GM21423 (cell line): ENCODE measurements at regions not wholly inside any gene's neighbourhood (a gene's known extent, or its start where the extent isn't known, plus 50 kb on each side); places are given as distances from the start of the nearest gene placed in this dataset.
"Not testable (repeated sequence)": the region's sequence is repeated elsewhere in the genome, so short reads cannot be mapped to it uniquely, and the experiment has no call there.

Source experiments
- ATAC-seq: cut with Tn5 transposase; IDR thresholded peaks from one replicate; pipeline ENCODE4 v1.9.1; 2021; ENCODE audit warnings: mild to moderate bottlenecking, moderate library complexity; ENCODE audit not compliant: unreplicated experiment

DNA sequence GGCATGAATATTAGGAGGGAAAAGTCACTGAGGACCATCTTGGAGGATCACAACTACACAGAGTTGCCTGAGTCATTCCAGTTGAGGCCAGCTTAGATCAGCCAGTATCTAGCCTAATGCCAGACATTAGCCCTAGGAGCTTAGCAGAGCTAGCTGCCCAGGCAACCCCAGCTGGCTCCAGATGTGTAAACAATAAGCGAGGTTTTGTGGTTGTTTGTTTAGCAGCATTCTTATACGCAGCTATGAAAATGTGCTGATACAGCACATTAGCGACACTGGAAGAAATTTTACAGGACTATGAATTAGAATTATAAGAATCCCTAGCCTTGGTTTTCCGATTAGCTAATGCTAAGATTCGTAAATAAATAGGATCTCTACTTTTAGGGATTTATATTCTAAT, 59.3 kb downstream of the BTBD3 start:
- ATAC-seq = no peak

DNA sequence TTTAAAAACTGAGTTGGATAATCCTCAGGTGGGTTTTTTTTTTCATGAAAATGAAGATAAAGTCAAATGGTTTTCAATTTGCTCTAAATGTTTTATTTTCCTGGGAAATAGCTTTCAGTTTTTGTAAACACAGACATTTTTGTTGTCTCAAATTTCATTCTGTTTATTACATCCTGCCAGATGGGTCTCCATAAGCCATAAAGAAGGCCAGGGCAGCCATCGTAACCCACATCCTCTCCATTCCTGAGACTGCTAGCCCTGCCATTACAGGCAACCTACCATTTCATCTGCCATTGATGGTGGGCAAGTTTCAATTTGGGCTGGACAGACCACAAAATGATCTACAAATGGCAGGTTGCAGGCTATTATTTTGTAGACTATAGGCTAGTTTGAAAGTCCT, 60.8 kb downstream of the BTBD3 start:
- ATAC-seq = no peak

DNA sequence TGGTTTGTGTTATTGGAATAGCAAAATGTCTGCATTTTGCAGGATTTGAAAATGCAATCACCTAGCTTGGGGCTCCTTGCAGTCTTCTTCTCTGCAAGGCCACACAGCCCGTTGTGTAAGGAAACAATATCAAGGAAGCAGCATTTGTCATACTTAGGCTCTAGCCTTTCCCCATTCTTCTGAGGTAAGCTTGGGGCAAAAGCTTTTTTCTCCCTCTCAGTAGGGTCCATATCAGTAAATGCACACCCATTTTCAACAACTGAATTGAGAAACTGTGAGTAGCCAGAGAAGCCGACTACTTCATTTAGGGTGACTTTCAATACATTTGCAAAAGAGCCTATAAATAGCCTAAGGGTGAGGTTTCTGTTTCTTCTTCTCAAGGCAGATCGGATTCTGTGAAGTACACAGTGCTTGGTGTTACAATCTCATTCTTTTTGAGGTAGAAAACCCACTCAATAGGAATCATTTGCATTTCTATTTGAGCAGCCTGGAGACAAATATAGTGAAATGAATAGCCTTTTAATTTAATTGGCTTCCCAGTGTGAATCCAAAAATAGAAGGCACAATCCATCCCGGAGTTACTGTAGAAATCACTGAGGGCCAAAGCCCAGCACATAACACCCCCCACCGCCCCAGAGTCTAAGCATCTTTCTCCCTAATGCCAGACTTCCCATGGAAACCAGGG, 61.8 kb downstream of the BTBD3 start:
- ATAC-seq = no peak

DNA sequence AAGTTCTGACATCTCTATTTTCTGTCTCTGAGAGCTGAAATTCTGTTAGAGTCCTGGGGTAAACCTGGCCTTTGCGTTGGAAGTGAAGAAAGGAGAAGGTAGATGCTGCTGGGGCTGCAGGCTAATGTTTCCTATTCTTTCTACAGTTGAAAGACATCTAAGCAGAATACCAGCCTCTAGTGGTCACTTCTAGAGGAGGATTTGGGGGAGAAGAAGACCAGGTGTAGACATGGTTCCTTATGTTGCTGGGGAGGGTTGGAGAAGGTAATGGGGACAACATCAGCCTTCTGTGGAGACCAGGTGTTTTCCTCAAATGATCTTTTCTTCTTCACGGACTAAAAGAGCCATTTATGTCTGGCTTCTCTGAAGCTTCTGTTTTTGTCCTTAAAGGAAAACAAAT, 62.6 kb downstream of the BTBD3 start:
- no peak for ATAC-seq

DNA sequence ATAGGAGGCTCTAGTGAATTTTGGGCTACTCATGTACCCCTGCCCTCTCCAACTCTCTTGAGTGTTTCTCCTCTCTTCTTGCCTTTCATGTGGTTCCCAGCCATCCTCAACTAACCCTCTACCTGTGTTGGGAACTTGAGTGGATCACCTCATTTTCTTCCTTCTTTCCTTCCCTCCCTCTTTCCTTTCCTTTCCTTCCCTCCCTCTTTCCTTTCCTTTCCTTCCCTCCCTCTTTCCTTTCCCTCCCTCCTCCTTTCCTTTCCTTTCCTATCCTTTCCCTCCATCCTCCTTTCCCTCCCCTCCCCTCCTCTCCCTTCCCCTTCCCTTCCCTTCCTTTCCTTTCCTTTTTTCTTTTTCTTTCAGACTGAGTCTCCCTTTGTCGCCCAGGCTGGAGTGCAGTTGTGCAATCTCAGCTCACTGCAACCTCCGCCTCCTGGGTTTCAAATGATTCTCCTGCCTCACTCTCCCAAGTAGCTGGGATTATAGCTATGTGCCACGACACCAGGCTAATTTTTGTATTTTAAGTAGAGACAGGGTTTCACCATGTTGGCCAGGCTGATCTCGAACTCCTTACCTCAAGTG, 63.8 kb downstream of the BTBD3 start:
- ATAC-seq = no peak

DNA sequence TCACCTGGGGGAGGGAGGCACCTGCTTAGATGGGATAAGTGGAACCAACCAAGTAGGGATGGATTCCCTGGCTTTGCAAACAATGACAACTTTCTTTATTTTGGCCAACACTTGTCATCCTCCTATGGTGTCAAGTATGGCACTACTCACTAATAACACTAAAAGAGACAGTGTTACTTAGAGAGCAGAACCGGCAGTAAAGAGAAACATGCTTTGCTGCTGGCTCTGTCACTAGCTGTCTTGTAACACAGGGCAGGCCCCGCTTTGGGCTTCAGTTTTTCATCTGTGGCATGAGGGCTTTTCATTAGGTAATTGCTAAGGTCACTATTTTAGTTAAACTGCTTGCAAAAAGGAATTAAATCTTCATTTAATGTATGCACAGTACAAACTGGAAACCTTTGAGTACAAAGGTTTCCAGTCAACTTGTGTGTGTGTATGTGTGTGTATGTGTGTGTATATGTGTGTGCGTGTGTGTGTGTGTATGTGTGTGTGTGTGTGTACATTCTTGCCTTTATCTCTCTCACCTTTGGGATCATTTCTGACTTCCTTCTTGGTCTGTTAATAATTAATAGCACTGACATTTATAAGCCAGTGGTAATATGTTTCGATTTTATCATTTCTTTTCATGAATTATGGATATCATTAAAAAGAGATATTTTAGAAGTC, 64.7 kb downstream of the BTBD3 start:
- no peak for ATAC-seq

DNA sequence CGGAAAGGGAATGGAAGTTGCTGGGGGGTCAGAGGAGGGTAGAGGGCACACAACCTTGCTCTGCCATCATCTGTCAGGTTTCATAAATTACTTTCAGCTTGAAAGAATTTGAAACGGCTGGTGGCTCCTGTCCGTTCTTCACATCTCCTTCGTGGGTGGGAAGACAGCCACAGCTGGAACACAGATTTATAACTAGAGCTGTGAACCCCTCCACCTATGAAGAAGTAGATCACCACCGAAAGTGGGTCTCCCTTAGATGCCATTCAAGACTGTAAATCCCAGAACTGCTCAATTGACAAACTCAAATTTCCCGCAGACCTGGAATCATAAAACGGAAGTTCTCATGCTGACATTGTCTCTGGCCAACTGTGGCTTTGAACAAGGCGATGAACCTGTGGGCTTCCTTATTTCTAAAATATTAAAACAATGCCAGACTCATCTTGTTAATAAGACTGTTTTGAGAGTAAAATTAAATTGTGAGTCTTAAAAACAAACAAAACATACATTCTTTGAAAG, 65.3 kb downstream of the BTBD3 start:
- ATAC-seq = no peak

DNA sequence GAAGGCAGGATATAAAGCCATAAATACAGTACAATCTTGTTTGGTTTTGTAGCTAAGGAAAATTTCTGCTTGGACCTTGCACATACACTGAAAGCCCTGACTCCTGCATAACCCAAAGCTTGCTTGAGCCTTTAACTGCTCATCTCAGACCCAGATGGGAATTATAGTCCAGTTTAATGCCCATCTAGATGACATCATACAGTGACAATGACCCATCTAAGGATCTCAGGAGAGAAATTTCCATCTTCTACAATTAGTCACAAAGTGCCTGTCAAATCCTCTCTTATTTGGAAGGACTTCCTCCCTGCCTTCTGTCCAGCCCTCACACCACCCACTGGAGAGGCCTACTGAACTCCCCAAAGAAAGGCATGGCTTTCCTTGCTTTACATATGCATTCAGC, 69.3 kb downstream of the BTBD3 start:
- ATAC-seq = no peak

DNA sequence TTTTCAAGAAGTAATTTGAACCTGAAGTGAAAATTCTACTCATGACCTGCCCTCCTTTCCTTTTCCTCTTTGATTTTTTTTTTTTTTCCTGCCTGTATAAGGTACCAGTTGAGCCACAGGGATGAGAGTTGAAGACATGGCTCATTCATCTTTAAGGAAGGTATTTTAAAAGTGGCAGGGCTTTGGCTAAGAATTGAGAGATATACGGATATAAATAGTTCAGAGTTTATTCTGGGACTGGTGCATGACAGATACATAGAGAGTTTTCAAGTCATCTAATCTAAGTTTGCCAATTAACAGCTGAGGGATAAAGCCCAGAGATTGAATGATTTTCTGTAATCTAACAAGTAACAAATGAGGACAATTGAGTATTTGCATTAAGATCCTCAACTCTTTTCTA, 69.8 kb downstream of the BTBD3 start:
- no peak for ATAC-seq

DNA sequence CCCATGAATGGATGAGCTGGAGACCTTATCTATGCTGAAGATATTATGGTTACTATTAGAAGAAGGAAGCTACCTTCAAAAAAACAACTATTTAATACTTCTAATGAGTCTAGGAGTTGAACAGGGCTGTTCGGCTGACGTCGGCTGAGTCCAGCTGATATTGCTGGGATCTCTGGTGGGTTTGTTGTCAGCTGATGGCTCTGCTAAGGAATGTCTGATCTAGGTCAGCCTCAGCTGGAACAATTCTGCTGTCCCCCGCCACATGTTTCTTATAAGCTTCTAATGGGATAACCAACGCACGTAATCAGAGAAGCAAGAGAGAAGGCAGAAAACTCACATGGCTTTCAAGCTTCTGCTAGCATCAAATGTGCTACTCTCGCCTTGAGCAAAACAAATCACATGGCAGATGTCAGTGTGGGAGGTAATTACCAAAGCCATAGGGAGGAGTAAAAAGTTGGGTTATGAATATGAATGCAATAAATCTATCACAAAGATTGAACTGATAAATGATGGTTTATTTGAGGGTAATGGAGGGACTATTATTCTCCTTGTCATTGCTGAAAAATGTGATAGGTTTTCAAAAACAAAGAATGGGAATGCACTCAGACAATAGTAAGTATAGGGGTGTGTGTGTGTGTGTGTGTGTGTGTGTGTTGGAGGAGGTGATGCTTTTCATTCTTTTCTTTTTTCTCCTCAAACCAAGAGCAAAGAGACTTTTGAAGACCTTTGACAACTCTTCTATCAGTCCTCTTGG, 71.5 kb downstream of the BTBD3 start:
- ATAC-seq = no peak

DNA sequence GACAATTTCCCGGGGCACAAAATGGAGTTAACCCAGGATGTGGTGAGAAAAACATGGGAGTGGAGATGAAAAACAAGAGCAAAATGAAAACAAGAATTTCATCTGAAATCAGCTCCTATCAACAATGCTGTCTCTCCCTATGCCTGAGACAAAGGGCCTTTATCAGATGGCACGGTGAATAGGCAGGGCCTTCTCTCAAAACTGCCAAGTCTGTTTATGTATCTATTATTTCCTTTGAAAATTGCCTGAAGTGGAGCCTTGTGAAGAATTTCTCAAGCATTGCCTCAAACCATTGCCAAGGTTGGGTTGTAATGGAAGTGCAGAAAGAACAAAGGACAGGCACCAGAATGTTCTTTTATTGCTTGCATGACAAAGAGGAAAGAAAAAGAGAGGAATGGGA, 74.7 kb downstream of the BTBD3 start:
- no peak for ATAC-seq

DNA sequence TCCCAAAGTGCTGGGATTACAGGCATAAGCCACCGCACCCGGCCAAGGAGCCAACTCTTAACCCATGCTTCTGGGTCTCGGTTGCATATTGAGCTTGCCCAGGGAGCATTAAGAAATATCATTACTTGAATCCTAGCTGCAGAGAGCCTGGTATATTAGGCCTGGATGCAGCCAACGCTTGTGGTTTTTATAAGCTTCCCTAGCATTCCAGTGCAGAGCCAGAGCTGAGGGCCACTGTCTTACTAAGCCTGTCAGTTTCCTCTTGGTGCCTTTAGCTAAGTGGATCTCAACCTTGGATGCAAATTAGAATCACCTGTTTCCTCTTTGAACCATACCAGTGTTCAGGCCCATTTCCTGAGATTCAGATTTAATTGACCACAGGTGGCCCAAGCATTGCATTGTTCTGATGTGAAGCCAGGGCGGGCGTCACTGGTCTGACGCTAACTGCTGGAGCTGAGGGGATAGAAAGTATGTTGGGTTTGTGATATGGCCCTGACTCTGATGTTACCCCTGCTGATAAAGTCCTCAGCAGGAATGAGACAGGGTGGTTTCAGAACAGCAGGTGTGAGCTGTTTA, 76.3 kb downstream of the BTBD3 start:
- ATAC-seq = no peak

DNA sequence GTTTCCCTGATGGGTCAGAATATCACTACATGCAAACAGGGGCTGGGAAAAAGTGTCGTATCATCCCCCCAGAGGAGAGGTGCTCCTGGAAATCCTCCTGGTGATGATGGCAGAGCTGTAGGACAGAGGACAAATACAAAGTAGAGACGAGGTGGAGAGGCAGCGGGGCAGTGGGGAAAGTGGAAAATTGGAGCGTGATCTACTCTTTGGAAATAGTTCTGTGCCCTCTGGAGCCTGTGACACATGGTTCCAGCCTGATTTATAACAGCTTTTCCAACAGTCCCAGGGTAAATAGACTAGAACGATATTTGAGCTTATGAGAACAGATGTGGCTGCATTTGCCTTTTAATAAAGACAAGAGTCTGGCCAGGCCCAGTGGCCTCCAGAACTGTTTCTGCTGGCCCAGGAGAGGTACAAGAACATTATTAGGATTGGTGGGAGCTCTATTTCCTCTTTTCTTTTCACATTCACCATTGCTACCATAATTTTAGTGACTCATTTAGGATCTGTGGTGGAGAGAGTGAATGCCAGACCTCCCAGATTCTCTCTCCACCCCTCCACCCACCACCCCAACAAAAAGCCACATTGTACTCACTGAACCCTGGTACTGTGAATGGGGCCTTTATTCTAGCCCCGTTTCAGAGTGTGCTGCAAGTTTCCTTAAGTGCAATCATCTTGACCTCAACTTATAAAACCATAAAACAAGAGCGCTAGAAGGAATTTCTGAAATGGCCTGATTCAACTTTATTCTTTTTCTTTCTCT, 78.3 kb downstream of the BTBD3 start:
- ATAC-seq = no peak

DNA sequence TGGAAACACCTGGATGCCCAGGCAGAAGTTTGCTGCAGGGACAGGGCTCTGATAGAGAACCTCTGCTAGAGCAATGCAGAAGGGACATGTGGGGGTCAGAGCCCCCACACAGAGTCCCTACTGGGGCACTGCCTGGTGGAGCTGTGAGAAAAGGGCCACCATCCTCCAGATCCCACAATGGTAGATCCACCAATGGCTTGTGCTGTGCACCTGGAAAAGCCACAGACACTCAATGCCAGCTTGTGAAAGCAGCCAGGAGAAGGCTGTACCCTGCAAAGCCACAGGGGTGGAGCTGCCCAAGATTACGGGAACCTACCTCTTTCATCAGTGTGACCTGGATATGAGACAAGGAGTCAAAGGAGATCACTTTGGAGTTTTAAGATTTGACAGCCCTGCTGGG, 87.1 kb downstream of the BTBD3 start:
- ATAC-seq = not testable (repeated sequence)

DNA sequence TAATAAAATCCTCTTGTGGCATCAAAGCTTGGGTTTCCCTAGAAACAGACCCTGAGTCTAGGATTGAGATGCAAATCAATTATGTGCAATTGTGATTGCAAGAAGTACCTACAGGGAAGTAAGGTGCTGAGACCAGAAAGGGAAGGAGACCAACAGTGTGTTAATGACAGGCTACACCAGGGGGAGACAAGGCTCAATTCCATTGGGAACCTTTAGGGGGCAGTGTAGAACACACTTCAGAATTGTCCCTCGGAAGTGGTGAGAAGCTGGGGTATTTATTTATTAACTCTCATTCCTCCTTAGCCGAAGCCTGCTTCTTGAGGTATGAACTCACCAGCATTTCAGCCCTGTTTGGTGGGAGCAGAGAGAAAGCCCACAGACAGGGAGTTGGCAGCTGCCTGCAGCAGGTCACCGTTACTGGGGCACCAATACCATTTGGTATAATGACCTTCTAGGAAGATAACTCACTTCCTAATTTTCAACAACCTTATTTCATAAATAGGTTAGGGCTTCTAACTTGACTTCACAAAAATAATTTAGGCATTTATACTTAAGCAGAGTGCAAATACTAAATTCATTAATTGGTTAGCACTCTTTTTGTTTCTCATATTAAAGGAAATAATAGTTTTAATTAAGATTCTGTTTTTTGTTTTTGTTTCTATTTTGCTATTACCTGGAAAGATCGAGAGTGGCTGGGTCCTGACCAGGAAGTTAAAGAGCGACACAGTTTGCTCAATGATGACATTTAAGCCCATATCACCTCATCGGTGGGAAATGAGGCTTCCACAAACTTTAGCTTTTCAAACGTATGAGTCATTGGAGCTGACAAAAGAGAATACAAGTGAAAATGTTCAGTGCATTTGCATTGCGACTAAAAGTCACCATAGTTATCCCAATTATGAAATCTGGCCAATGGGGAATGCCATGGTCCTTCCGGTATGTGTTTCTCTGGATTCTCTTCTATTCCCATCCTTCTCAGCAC, 94.8 kb downstream of the BTBD3 start:
- ATAC-seq = peak; percentile 88

DNA sequence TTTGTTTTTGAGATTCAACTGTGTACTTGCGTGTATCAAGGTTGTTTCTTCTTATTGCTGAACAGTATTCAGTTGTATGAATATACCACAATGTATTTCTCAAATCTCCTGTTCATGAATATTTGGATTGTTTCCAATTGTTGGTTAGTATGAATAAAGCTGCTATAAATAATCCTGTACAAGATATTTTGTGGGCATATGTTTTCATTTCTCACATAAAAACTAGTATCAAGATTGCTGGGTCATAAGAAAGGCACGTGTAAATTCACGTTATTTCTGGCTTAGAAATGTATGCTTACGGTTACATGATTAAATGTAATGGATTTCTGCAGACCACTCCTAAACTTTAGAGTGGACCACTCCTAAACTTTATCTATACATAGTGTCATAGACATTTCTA, 96.6 kb downstream of the BTBD3 start:
- ATAC-seq = no peak

DNA sequence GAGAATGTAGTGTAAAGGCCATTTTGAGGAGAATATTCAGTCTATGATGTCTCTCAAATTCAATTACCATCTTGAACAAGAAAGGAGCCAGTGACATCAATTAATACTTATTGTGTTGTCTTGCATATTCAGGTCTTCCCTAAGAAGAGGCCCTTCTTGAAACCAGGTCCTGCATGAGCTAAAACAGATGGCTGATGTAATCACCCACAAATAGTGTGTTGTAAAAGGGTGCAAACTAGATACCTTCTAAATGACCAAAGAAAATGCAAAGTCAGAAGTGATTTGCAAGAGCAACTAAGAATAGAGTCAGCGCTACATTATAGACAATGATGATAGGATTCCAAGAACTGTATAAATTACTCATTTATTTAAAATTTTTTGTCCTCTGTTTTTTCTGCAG, 97.0 kb downstream of the BTBD3 start:
- ATAC-seq = no peak

DNA sequence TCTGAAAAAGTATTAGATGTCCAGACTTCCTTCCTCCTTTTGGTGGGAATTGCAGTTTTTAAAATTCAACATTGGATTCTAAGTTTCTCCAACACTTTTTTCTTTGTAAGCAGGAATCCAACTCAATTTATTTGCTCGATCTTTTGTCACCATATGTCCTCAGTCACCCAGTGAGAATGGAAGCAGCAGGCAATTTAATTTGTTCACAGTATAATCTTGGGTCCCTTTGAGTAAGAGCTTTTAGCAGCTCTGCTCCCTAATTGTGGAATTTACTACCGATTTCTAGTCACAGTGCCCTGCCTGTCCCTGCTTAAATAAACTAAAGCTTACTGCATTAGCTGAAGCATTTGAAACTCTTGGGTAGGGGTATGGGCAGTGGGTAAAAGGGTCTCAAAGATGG, 98.6 kb downstream of the BTBD3 start:
- no peak for ATAC-seq

DNA sequence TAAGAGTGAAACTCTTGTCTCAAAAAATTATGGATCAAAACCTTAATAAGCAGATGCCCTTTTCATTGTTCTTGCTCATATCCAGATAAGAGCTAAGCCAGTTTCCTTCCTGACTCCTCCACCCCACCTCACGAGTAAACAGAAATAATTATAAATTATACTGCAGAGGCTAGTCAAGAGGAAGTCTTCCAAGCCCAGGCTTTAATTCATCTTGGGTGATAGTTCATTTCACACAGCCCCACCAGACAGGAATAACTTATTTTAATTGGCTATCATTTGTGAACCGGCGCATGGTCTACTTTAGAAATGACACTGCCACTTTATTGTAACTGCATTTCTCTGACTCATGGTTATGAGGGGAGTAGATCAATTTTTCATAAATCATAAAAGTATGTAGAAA, 102.0 kb downstream of the BTBD3 start:
- ATAC-seq = no peak
